ENCODE measurements at regions not wholly inside any gene's neighbourhood (a gene's known extent, or its start where the extent isn't known, plus 50 kb on each side); places are given as distances from the start of the nearest gene placed in this dataset.

DNA sequence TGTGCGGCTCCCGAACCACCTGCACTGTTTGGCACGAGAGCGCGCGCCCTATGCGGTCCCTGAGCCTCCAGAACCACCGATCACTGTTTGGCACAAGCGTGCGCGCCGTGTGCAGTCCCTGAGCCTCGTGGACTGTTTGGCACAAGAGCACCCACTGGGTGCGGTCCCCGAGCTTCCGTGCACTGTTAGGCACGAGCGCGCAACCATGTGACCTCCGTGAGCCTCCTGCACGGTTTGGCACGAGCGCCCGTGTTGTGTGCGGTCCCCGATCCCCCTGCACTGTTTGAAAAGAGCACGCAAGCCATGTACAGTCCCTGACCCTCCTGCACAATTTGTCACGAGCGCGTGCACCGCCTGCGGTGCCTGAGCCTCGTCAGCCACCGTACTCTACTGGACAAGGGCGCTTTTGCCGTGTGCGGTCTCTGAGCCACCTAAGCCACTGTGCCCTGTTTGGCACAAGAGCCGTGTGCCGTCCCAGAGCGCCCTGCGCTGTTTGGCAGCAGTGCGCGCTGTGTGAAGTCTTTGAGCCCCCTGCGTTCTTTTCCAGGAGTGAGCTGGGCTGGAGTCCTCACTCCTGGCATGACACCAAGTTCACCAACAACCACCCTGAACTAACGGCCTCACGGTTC is 163.7 kb upstream of the USP9Y start:
- H3K4me3 ChIP-seq (ENCODE audit: low read depth, low read length), result peak overlapping the region; percentile 48

DNA sequence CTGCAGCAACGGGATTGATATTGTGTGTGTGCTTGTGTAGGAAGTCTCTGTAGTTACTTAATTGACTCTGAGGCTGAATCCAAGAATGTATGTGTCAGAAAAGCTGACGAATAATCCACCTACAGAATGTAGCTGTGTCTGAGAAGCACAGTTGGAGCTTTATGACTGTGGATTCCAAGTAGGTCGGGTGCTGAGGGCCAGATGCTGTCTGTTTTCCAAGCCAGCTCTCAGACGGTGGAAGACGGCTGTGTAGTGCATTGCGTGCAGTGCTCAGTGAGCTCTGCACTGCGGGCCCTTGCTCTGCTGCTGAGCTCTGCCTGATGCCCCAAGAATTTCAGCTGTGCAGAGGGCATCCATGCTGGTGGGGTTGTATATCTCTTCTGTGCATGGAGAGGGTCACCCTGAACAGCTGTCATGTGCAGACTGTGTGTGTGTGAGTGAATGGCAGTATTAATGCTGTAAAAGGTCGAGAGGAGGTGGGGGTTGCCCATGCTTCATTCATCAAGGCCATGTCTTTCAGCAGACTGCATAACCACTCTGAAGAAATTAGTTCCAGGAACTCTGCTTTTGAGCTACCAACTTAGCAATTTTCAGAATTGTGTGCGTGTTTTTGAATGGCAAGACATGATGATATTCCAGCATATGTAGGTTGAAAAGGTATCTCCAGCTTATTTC is 154.1 kb upstream of the USP9Y start:
- H3K4me3 ChIP-seq (ENCODE audit: low read depth, low read length), result no peak overlapping the region
- DNase-seq (ENCODE audit: low read depth), result peak; percentile 38

More for the DNA sequence above, 163.7 kb upstream of the USP9Y start:
- no peak for DNase-seq (ENCODE audit: low read depth)

DNA sequence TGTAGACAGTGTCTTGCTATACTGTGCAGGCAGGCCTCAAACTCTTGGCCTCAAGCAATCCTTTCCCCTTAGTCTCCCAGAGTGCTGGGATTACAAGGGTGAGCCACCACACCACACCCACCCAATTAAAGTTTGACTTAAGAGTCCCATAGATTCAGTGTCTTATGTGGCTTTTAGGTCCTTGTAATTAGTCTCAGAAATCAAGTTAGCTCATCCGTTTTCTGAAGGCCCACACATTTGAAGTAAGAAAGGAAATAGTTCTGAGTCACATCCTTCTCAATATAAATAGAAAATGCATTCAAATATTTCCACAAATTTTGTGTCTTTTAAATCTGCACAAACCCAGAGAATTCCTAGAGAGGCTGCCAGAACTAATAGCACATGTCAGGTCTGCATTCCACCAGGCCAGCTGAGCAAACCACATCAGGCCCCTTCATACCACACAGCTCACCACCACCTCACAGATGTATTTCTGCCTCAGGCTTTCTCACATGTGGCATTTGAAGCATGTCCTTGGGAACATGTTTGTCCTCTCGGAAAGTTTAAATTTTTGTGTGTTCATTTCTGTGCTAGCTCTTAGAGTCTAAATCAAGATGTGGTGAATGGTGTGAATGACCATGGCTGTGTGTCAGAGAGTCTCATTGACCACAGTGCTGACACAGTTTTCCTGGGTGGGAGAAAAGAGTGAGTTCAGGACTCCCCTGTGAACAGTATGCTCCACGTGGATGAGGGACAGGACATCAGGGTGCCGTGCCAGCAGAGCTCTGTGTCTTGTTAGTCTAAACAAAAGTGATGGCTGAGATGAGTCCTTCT is 148.4 kb upstream of the USP9Y start:
- DNase-seq (ENCODE audit: low read depth), result peak; percentile 75
- no peak overlapping the region for H3K4me3 ChIP-seq (ENCODE audit: low read depth, low read length)

DNA sequence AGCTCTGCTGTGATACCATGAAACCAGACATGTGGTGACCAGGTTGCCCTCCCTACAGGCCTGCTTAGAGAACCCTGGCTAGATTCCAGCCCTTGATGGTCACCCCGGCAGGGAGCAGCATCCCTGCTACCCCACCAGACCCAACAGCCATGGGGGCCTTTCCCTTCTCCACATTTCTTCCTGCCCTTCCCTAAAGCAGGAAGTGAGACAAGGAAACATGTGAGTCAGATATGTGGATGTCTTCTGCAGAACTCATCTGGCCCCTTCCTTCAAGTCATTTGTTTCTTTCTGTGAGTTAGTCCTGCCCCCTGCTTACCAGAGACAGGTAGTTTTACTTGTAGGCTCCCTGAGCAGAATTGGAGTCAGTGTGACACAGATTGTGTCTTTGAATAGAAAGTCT is 147.1 kb upstream of the USP9Y start:
- H3K4me3 ChIP-seq (ENCODE audit: low read depth, low read length), result no peak overlapping the region
- DNase-seq (ENCODE audit: low read depth), result no peak

DNA sequence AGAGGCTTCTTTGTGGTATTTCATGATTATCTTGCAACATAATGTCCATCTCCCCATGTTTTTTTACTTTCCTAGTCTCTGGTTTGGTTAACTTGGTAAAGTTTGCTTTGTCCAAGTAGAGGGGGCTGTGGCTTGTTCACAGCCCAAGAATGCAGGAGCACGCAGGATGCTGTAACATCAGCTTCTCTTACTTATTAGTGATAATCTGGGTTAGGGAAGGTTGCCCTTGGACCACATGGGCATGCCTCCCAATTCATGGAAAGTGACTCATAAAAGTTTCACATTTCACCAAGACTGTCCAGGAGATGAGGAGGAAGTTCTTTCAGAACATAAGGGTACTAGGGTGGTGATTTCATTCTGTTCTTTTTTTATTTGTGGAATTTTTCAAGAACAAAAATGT is 146.0 kb upstream of the USP9Y start:
- no peak overlapping the region for H3K4me3 ChIP-seq (ENCODE audit: low read depth, low read length)
- peak; percentile 80 for DNase-seq (ENCODE audit: low read depth)

DNA sequence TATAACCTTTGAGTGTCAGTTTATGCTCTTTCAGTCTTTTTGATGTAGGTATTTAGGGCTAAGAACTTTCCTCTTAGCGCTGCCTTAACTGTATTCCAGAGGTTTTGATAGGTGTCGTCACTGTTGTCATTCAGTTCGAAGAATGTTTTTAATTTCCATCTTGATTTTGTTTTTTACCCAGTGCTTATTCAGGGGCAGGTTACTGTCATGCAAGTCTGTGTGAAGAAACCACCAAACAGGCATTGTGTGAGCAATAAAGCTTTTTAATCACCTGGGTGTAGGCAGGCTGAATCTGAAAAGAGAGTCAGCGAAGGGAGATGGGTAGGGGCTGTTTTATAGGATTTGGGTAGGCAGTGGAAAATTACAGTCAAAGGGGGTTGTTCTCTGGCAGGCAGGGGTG is 142.0 kb upstream of the USP9Y start:
- no peak for DNase-seq (ENCODE audit: low read depth)

DNA sequence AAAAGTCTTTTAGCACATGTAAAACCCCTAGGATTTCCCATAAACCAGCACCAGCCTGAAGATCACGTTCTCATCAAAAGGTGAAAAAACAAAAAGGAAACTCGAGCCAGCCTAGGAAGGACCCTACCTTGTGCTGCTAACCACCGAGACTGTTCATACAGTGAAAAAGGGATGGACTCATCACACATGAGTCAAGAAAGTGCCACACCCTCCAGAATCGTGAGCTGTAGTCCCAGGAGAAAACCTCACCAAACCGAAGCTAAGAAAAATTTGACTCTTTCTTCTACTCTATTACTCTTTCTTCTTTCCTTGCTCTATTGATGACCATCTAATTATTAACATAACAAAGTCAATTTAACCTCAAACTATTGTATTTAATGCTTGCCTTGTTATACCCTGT is 124.8 kb upstream of the USP9Y start:
- no peak for DNase-seq (ENCODE audit: low read depth)
- no peak overlapping the region for H3K4me3 ChIP-seq (ENCODE audit: low read depth, low read length)

More for the DNA sequence above, 142.0 kb upstream of the USP9Y start:
- no peak overlapping the region for H3K4me3 ChIP-seq (ENCODE audit: low read depth, low read length)

DNA sequence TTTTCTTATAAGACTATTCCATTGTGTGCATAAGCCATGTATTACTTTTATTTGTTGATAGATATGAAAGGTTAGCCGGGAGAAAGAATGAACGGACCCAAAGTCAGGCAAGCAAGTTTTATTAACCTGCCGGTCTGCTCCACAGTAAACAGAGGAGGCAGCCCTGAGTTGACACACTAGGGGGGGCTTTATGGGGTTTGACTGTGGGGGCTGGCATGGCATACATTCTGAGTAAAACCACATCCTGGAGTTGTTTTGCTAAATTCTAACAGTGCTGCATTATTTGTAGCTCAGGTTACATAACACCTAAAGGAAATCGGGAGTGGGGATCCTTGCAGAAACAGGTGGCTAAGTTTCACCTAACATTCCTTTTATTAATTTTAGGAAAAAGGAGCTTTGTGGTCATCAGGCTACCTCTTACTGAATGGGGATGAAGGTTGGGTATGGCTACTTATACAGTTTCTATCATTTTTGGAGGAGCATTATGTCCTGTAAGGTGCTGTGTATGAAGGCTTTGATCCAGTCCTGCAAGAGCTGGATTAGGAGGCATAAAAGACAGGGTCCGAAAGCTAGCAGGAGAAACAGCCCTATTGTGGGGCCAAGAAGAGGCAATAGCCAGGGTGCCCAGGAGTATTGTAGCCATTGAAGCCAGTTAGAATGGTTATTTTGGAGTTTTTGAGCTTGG is 107.4 kb upstream of the USP9Y start:
- H3K4me3 ChIP-seq (ENCODE audit: low read depth, low read length), result no peak overlapping the region
- DNase-seq (ENCODE audit: low read depth), result no peak

DNA sequence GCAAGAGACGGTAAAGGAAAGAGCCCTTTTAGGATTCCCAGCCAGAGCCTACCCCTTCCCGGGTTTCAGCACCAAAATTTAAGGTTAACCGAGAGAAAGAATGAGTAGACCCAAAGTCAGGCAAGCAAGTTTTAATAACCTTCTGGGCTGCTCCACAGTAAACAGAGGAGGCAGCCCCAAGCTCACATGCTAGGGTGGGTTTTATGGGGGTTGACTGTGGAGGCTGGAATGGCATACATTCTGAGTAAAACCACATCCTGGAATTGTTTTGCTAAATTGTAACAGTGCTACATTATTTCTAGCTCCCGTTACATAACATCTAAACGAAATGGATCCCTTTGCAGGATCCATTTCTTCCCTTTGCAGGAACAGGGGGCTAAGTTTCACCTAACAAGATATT is 102.2 kb upstream of the USP9Y start:
- H3K4me3 ChIP-seq (ENCODE audit: low read depth, low read length), result no peak overlapping the region
- no peak for DNase-seq (ENCODE audit: low read depth)

DNA sequence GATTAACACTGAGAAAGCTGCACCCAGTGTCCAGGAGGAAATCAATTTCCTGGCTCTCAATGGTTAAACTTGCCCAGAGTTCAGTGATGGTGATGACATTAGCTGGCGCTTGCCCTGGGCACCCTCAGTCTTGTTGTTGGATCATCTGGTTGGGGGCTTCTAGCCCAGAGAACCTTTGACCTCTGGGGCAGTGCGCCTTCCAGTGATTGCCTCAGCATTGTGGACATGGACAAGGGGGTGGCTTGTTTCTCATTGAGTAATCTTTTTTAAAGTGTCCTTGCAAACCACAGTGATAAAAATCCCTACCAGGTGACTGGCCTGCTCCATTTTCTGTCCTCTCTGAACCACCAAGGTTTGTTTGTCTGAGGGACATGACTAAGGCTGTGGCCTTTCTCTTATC is 95.6 kb upstream of the USP9Y start:
- H3K4me3 ChIP-seq (ENCODE audit: low read depth, low read length), result no peak overlapping the region
- no peak for DNase-seq (ENCODE audit: low read depth)

DNA sequence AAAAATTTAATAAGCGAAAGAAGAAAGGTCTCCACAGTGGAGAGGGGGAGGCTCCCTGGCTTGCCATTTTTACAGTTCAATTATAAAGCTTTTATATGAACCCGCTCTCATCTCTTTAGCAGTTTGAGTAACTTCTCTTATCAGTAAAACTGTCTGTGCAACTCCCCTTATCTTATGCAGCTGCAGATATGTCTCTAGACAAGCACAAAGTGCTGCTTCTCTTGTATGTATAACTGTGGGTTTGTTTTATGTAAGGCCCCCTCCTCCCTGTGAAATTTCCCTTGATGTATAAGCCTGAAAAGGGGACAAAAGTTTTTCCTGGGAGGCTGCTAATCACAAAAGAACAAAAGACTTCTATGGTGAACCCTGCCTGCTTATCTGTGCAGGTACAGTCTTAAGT is 90.2 kb upstream of the USP9Y start:
- no peak for DNase-seq (ENCODE audit: low read depth)
- H3K4me3 ChIP-seq (ENCODE audit: low read depth, low read length), result no peak overlapping the region

DNA sequence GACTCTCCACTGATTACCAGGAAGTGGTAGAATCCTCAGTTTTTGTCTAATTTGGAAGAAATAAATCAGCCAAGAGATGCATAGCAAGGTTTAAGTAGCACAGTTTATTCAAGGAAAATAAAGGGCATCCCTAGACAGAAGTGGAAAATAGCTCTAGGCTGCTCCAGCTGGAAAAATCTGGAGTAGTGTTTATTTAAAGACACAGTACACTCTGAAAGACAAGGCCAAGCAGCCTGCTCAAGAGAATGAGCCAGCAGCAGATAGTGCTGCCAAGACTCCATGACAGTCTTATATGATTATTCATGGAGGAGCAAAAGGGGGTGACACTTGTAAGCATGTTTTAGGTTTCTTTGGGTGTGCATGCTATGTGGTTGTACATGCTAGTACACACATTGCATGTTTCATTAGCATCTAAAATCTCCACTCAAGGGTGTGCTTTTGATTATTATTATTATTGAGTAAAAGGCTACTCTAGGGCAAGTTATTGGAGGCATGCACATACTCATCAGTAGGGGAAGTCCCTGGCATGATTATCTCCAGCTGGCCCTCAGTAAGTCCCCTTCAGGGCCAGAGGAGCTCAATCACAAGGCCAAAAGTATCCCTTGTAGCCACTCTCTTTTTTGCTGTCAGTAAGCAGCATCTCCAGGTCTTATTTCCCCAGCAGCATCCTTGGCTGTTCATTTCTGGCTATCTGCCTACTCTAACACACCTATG is 85.1 kb upstream of the USP9Y start:
- no peak for DNase-seq (ENCODE audit: low read depth)
- H3K4me3 ChIP-seq (ENCODE audit: low read depth, low read length), result no peak overlapping the region

DNA sequence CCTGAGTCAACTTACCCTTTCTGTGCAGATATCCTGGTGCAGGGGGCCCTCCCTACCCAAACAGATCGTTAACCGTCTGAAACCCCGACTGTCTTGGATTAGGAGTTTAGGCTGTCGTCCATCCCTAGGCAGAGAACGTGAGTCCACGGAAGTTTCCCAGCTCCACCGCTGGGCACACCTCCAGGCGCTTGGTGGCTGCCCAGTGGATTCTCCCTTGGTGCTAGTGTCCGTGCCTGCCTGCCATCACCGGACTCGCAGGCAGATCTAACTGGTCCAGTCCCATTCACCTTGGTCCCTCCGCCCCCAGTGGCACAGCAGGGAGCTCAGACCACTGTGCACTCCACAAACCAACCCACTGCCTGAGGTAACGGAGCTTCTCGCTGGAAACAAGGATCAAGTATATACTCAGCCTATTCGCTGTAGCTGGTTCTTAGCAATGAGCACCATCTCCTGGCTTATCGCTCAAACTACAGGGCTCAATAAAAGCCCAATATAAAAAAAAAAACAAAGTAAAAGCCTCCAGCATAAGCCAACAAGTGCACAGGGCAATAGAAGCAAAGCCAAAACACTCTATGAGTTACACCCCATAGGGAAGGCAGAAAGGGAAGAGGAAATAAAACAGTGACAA is 79.5 kb upstream of the USP9Y start:
- DNase-seq (ENCODE audit: low read depth), result no peak
- H3K4me3 ChIP-seq (ENCODE audit: low read depth, low read length), result no peak overlapping the region

DNA sequence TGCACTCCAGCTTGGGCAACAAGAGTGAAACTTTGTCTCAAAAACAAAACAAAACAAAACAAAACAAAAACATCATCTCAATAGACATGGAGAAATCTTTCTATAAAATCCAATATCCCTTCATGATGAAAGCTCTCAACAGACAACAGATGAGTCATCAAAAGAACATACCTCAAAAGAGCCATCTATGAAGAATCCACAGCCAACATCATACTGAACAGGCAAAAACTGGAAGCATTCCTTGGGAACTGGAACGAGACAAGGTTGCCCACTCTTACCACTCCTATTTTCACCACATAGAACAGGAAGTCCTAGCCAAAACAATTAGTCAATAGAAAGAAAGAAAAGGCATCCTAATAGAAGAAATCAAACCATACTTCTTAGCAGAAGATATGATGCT is 77.8 kb upstream of the USP9Y start:
- no peak for DNase-seq (ENCODE audit: low read depth)
- no peak overlapping the region for H3K4me3 ChIP-seq (ENCODE audit: low read depth, low read length)

DNA sequence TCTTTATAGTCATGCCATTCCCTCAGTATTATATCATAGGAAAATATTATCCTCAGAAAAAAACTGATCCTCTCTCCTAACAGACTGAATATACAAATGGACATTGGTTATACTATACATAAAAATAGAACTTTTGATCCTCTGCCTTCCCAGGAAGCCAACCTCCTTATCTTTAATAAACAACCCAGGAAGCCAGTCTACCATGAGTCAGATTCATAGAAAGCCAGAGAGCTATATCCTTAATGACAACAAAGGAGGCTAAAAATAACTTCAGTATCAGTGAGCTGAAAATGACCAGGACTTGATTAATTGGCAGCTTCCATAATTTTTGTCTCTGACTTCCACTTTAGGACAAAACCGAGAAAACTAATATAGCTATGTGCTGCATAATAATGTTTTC is 58.0 kb upstream of the USP9Y start:
- no peak overlapping the region for H3K4me3 ChIP-seq (ENCODE audit: low read depth, low read length)
- no peak for DNase-seq (ENCODE audit: low read depth)

DNA sequence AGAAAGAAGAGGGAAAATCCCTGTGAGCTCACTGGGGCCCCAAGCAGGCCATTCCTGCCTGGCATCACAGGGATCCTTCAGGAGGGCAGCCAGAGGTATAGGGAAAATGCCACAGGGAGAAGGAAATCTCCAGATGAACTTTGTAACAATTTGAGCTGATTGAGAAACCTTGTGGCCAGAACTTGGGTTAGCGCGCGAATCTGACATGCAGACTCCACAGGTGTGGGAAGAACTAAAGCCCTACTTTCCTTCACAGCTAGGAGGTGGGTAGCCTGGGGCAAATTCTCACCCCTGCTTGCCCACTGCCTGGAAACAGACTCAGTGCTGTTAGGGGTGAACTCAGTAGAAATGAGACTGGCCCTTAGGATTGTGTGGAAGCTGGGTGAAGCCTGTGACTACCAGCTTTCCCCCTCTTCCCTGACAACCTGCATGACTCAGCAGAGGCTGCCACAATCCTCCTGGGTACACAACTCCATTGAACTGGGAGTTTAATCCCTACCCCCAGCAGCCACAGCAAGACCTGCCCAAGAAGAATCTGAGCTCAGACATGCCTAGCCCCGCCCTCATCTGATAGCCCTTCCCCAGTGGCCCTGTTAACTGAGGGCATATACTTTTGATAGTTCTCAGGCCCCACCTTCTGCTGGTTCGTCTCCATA is 57.2 kb upstream of the USP9Y start:
- no peak overlapping the region for H3K4me3 ChIP-seq (ENCODE audit: low read depth, low read length)
- no peak for DNase-seq (ENCODE audit: low read depth)

DNA sequence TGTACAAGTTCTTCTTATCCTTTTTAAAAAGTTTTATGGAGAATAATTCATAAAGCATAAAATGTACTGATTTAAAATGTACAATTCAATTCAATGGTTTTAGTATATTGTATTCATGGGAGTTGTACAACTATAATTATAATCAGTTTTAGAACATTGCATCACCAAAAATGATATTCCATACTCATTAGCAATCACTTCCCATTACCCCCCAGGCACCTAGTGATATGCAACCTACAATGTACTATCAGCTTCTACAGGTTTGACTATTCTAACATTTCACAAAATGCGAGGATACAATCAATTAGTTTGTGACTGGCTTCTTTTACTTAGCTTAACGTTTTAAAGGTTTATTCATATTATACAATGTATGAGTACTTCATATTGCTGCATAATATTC is 49.9 kb upstream of the USP9Y start:
- H3K4me3 ChIP-seq (ENCODE audit: low read depth, low read length), result no peak overlapping the region
- no peak for DNase-seq (ENCODE audit: low read depth)

Measured in skeletal muscle cell (primary cell).